Sigmoid colon (tissue), 4 donors: ENCODE measurements at regions not wholly inside any gene's neighbourhood (a gene's known extent, or its start where the extent isn't known, plus 50 kb on each side); places are given as distances from the start of the nearest gene placed in this dataset.

Source experiments
- EP300 ChIP-seq, 4 donors: sonication (generic); formaldehyde crosslinking; IDR thresholded peaks; one replicate each; pipeline ENCODE4 v1.6.1; 2017; ENCODE audit warnings: antibody characterized with exemption in 4 of 4
- POLR2A ChIP-seq, 2 donors: fragments of 450-650 bp; IDR thresholded peaks; one replicate each; pipeline ENCODE4 v1.6.1; 2016; ENCODE audit warnings: antibody characterized with exemption in 2 of 2, mild to moderate bottlenecking in 2 of 2, moderate library complexity in 2 of 2
- POLR2AphosphoS5 ChIP-seq, 4 donors: sonication (generic); formaldehyde crosslinking; IDR thresholded peaks; one replicate each; pipeline ENCODE4 v1.6.1; 2017; ENCODE audit warnings: antibody characterized with exemption in 4 of 4
- TF ChIP-seq, protein P1 (sequence below), 4 experiments: fragments of 450-650 bp in 3 of 4; fragments of 200-600 bp in 1 of 4; IDR thresholded peaks; one replicate each; pipeline ENCODE4 v1.5.1; 2016 to 2019; ENCODE audit warnings: antibody characterized with exemption in 4 of 4, mild to moderate bottlenecking in 3 of 4, moderate library complexity in 2 of 4

DNA sequence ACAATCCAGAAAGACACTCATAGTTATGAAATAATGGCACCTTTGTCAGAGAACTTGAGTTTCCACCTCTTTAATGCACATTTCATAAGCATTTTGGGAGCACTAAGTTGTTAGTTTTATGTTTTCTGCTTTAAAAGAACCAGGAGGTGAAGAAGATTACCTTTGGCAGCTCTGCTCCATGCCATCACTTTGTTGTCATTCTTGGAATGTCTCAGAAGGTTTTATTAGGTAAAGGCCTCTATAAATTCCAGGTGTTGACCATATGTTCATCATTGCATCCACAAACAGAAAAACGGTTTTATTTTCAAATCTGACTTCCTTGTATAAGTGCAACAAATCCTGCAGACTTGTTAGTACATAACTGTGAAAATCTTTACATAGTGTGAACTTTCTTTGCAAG, 424.8 kb downstream of the MDFIC start:
- TF ChIP-seq POLR2A (IDR thresholded peaks at IDR 0.05) (no peak), POLR2AphosphoS5 (IDR thresholded peaks at IDR 0.05) (no peak), EP300 (IDR thresholded peaks at IDR 0.05) (no peak)
- TF ChIP-seq, protein P1, sequence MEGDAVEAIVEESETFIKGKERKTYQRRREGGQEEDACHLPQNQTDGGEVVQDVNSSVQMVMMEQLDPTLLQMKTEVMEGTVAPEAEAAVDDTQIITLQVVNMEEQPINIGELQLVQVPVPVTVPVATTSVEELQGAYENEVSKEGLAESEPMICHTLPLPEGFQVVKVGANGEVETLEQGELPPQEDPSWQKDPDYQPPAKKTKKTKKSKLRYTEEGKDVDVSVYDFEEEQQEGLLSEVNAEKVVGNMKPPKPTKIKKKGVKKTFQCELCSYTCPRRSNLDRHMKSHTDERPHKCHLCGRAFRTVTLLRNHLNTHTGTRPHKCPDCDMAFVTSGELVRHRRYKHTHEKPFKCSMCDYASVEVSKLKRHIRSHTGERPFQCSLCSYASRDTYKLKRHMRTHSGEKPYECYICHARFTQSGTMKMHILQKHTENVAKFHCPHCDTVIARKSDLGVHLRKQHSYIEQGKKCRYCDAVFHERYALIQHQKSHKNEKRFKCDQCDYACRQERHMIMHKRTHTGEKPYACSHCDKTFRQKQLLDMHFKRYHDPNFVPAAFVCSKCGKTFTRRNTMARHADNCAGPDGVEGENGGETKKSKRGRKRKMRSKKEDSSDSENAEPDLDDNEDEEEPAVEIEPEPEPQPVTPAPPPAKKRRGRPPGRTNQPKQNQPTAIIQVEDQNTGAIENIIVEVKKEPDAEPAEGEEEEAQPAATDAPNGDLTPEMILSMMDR (IDR thresholded peaks at IDR 0.05) = no peak
